ENCODE measurements at regions not wholly inside any gene's neighbourhood (a gene's known extent, or its start where the extent isn't known, plus 50 kb on each side); places are given as distances from the start of the nearest gene placed in this dataset.

DNA sequence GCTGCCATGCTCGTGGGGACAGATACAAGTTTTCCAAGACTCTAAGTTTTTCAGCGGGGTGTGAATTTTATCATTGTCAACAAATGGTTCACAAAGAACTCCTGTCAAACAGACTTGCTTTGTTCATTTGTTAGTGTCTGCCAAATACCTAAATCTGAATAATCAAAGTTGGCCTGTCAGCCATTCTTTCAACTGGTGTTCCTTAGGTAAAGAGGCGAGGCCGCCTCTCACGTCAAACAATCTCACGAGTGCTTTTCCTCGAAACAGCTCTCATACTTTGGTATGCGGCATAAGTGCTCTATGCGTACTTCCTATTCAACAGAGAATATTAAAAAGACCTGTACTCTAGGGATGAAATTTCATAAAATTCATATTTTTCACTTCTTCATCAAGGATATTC is 51.4 kb upstream of the KANK4 start:
- no peaks in the 10 kb centered on the region for H3K9me3 ChIP-seq
- no peaks in the 10 kb centered on the region for H3K36me3 ChIP-seq
- no peak overlapping the region for H3K4me3 ChIP-seq (ENCODE audit: low read depth, low read length)
- H3K4me1 ChIP-seq = no peaks in the 10 kb centered on the region
- DNase-seq = no peak
- no peaks in the 10 kb centered on the region for H3K27me3 ChIP-seq
- TF ChIP-seq, protein P1, sequence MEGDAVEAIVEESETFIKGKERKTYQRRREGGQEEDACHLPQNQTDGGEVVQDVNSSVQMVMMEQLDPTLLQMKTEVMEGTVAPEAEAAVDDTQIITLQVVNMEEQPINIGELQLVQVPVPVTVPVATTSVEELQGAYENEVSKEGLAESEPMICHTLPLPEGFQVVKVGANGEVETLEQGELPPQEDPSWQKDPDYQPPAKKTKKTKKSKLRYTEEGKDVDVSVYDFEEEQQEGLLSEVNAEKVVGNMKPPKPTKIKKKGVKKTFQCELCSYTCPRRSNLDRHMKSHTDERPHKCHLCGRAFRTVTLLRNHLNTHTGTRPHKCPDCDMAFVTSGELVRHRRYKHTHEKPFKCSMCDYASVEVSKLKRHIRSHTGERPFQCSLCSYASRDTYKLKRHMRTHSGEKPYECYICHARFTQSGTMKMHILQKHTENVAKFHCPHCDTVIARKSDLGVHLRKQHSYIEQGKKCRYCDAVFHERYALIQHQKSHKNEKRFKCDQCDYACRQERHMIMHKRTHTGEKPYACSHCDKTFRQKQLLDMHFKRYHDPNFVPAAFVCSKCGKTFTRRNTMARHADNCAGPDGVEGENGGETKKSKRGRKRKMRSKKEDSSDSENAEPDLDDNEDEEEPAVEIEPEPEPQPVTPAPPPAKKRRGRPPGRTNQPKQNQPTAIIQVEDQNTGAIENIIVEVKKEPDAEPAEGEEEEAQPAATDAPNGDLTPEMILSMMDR (IDR thresholded peaks at IDR 0.05; ENCODE audit: low read depth, low read length) = no peak

DNA sequence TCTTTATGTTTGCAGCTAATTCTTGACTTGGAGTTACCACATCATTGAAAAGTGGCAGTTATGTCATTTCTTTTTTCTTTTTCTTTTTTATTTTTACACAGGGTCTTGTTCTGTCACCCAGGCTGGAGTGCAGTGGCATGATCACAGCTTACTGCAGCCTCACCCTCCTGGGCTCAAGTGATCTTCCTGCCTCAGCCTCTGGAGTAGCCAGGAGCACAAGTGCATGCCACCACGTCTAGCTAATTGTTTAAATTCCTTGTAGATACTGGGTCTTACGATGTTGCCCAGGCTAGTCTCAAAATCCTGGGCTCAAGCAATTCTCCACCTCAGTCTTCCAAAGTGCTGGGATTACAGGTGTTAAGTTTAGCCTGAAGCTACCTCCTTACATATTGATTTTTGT is 52.1 kb upstream of the KANK4 start:
- H3K9me3 ChIP-seq = no peaks in the 10 kb centered on the region
- H3K4me1 ChIP-seq = no peaks in the 10 kb centered on the region
- no peak overlapping the region for H3K4me3 ChIP-seq (ENCODE audit: low read depth, low read length)
- H3K36me3 ChIP-seq = no peaks in the 10 kb centered on the region
- TF ChIP-seq, protein P1 (IDR thresholded peaks at IDR 0.05; ENCODE audit: low read depth, low read length) = no peak
- H3K27me3 ChIP-seq = no peaks in the 10 kb centered on the region
- DNase-seq = no peak

DNA sequence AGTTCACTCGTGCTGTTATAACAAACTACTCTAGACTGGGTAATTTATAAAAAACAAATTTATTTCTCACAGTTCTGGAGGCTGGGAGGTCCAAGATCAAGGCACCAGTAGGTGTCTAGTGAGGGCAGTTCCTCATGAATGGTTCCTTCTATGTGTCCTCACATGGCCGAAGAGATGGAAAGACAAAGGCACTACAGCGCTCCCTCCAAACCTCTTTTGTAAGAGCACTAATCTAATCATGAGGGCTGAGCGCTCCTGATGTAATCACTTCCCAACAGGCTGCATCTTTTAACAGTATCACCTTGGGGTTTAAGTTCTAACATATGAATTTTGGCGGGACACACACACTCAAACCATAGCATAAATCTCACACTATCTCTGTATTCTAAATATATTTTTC is 54.0 kb upstream of the KANK4 start:
- TF ChIP-seq, protein P1 (IDR thresholded peaks at IDR 0.05; ENCODE audit: low read depth, low read length) = no peak
- Histone ChIP-seq H3K27me3 (no peaks in the 10 kb centered on the region), H3K4me3 (ENCODE audit: low read depth, low read length) (no peak overlapping the region), H3K9me3 (no peaks in the 10 kb centered on the region), H3K4me1 (no peaks in the 10 kb centered on the region), H3K36me3 (no peaks in the 10 kb centered on the region)
- DNase-seq = peak; percentile 13

DNA sequence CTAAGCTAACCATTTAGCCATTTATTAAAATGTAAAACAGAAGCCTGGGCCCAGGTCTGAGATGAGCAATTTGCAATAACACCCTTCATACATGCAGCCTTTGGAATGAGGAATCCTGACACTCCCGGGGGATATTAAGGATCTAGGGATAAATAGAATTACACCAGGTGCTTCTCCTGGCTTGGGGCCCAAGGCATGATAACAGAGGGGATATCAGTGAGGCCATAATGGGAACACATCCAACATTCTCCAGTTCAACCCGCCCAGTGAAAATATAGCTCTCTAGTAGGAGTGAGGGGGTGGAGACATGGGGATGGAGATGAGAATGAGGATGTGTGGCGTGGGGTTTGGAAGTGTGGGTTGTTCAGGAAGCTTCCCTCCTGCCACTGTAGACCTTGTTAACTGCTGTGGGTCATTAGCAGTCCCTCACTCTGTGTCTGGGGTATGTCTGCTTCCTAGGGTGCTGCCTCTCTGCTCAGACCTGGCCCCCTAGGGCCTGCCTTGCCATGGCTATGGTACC is 57.9 kb upstream of the KANK4 start:
- TF ChIP-seq, protein P1 (IDR thresholded peaks at IDR 0.05; ENCODE audit: low read depth, low read length) = no peak
- Histone ChIP-seq H3K36me3 (no peaks in the 10 kb centered on the region), H3K4me3 (ENCODE audit: low read depth, low read length) (no peak overlapping the region), H3K27me3 (no peaks in the 10 kb centered on the region), H3K4me1 (no peaks in the 10 kb centered on the region), H3K9me3 (no peaks in the 10 kb centered on the region)
- DNase-seq = peak; percentile 41

DNA sequence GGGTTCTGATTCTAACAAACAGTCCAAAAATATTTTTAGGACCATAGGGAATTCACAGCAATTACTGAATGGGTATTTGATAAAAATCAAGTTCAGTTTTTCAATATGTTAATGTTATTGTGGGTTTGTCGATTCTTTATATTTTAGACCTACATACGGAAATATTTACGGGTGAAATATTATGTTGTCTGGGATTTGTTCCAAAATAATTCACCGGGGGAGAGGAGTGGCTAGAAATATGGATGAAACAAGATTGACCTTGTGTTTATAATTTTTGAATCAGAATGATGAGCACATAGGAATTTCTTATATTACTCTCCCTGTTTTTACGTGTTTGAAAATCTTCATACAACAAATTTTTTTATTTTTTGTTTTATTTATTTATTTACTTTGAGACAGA is 56.7 kb upstream of the USP1 start:
- DNase-seq = no peak
- Histone ChIP-seq H3K36me3 (no peaks in the 10 kb centered on the region), H3K9me3 (no peaks in the 10 kb centered on the region), H3K27me3 (no peaks in the 10 kb centered on the region), H3K4me1 (peaks cover 3% of the 10 kb centered on the region), H3K4me3 (ENCODE audit: low read depth, low read length) (no peak overlapping the region)
- TF ChIP-seq, protein P1 (IDR thresholded peaks at IDR 0.05; ENCODE audit: low read depth, low read length) = no peak

DNA sequence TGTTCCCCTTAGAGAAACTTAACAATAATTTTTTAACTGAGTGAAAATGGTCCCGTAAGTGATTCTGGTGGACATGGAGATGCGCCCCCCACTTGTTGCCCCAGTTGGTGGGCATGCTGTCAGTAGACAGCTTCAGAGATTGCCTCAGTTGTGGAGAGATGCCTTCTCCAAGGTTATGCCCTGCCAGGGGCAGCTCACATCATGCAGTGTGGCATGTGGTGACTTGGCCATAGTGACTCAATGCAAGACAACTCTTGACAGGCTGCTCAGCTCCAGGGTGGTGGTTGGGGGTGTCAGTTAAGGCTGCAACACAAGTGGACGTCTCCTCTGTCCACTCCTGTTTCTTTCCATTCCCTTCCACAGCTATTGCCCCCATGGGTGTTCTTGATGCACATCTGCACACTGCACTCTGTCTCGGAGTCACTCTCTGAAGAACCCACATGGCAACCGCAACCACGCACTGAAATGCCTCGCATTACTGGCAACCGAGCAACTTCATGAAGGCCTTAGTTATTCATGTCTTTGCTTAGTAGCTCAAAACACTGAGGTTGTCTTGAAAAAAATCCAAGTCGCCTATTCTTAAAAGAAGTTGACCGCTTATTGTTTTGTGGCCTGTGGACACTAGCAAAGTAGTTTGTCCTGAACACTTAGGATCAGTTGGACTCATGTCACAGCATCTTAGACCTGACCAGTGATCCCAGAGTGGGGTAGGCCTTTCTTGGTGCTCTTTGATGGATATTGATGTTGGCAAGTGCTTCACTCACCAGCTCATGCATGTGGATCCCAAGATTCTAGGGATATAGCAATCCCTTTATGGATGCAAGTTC is 54.8 kb upstream of the USP1 start:
- H3K27me3 ChIP-seq = no peaks in the 10 kb centered on the region
- H3K4me1 ChIP-seq = peaks cover 10% of the 10 kb centered on the region
- DNase-seq = no peak
- H3K9me3 ChIP-seq = no peaks in the 10 kb centered on the region
- no peak overlapping the region for H3K4me3 ChIP-seq (ENCODE audit: low read depth, low read length)
- no peaks in the 10 kb centered on the region for H3K36me3 ChIP-seq
- TF ChIP-seq, protein P1 (IDR thresholded peaks at IDR 0.05; ENCODE audit: low read depth, low read length) = no peak
